Erythroblast (primary cell): ENCODE measurements at regions not wholly inside any gene's neighbourhood (a gene's known extent, or its start where the extent isn't known, plus 50 kb on each side); places are given as distances from the start of the nearest gene placed in this dataset.

ENCODE experiments used
- GATA1 ChIP-seq: IDR thresholded peaks from 2 replicates; pipeline ENCODE4 v1.6.1; 2011; ENCODE audit warnings: low read depth, mild to moderate bottlenecking, control low read depth, low read length, moderate library complexity
- POLR2A ChIP-seq: IDR thresholded peaks from 2 replicates; pipeline ENCODE4 v1.6.1; 2011; ENCODE audit warnings: mild to moderate bottlenecking, low read length

DNA sequence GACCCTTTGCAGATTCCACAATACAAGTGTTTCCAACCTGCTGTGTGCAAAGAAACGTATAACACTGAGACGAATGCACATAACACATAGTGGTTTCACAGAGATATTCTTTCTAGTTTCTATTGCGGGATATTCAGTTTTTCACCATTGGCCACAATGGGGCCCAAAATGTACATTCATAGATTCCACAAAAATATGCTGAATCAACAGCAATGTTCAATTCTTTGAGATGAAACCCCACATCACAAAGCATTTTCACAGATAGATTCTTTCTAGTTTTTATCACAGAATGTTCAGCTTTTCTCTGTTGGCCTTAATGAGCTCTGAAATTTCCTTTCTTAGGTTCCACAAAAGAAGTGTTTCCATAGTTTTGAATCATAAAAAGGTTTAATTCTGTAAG lies 2472.3 kb downstream of the TP53TG3F start:
- no peak for TF ChIP-seq POLR2A
- TF ChIP-seq GATA1 = no peak
